SK-N-DZ (cell line): ENCODE measurements at regions not wholly inside any gene's neighbourhood (a gene's known extent, or its start where the extent isn't known, plus 50 kb on each side); places are given as distances from the start of the nearest gene placed in this dataset.

Experiments
- DNase-seq: peaks from one replicate; pipeline ENCODE4 v3.0.0-alpha.2; 2015; ENCODE audit warnings: low spot score

- no peak for DNase-seq
These were observed 264.5 kb downstream of the TTLL7 start for GRCh38 chr1:83734420-83734819.

DNA sequence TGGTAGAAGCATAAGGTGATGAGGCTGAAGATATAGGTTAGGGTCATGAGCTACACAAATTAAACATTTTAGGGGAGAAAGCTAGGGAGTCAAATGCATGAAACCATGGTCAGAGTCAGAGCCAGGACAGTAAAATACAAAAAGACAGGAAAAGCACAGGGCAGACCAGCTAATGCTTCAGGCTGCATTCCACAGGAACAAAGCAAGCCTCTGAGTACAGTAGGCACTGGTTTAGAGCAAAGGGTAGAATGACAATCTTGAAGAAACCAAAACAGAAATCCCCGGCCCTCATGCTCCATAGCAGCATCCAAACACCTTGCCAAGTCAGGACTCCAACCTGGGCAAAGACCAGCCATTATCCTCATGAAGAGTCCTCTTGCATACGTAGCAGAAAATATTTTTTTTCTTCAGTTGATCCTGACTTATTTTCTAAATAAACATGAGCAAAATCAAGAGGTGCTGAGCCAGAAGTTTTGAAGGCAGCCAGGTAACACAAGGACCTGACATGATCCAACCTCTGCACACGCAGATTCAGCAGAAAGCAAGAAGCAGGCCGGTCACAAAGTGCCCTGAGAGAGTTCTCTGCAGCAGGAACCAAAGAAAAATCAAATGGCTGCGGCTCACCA is 273.1 kb downstream of the TTLL7 start:
- no peak for DNase-seq

- no peak for DNase-seq
These were observed 280.6 kb downstream of the TTLL7 start for GRCh38 chr1:83718338-83718737.

- no peak for DNase-seq
These were observed 281.1 kb downstream of the TTLL7 start for GRCh38 chr1:83717785-83718184.

GRCh38 chr1:83716641-83717040 is 282.3 kb downstream of the TTLL7 start:
- DNase-seq = no peak

GRCh38 chr1:83715550-83715949 is 283.4 kb downstream of the TTLL7 start:
- peak; percentile 32 for DNase-seq

GRCh38 chr1:83709662-83710061 is 289.3 kb downstream of the TTLL7 start:
- no peak for DNase-seq

- DNase-seq = no peak
These were observed 292.5 kb downstream of the TTLL7 start for GRCh38 chr1:83706354-83706938.

DNA sequence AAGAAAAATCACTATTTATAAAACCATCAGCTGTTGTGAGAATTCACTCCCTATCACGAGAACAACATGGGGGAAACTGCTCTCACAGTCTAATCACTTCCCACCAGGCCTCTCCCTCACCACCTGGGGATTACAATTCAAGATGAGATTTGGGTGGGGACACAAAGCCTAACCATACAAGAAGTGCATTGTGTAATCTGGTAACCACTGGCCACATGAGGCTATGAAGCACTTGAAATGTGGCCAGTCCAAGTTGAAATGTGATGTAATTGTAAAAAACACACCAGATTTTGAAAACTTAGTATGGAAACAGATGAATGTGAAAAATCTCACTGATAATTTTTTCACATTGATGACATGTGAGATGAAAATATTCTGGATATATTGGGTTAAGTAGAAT is 293.8 kb downstream of the TTLL7 start:
- DNase-seq = no peak

DNA sequence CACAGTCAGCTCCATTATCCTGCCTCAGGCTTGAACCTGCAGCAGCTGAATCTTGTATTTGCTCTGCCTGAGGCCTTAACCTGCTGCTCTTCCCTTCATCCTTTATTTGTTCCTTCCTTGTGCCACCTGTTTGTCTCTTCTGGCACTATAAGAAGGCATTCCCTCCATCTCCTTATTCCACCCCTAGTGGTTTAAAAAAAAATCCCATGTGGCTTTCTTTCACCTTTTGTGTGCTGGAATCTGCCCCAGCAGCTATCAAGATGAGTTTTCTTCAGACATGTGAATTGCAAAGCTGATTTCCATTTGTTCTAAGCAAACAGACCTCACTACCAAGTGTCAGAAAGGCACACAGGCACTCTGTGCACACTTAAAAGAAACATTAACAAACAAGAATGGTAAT is 294.6 kb downstream of the TTLL7 start:
- no peak for DNase-seq

- no peak for DNase-seq
These were observed 296.6 kb downstream of the TTLL7 start for GRCh38 chr1:83702356-83702755.

- DNase-seq = no peak
These were observed 297.6 kb downstream of the TTLL7 start for GRCh38 chr1:83701355-83701754.

- DNase-seq = peak; percentile 77
These were observed 300.3 kb downstream of the TTLL7 start for GRCh38 chr1:83698644-83699043.

DNA sequence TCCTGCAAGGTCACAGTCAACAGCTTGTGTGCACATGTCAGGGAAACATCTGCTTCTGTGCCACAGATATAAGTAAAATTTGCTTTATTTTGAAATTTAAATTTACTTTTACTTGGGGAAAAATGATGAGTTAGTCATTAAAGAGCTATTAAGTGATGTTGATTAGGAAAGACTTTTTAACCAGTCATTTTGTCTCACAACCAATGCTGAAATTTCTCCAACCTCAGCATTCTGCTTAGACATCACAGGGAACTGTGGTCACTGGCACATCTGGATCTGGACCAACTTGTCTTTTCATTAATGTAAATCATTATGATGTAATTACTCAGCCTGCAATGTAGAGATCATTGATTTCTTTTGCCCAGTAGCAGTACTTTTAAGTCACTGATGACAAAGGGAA is 301.0 kb downstream of the TTLL7 start:
- peak; percentile 14 for DNase-seq

DNA sequence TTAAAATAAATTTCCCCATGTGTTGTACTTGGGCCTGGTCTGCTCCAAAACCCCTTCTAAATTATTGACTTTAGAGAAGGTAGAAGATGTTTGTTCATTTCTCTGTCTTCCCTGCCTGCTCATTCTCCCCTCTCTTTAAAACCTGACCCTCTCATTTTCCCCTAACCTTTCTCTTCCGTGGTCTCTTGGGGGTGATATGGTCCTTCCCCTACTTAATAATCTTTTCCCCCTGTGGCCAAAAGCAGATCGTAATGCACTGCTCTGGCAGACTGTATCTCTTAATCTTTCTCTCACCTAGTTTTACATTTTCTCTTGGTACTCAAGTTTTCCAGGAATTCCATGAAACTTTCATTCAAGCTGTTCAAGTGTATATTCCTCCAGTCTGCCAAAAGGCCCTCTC is 301.7 kb downstream of the TTLL7 start:
- DNase-seq = no peak

DNA sequence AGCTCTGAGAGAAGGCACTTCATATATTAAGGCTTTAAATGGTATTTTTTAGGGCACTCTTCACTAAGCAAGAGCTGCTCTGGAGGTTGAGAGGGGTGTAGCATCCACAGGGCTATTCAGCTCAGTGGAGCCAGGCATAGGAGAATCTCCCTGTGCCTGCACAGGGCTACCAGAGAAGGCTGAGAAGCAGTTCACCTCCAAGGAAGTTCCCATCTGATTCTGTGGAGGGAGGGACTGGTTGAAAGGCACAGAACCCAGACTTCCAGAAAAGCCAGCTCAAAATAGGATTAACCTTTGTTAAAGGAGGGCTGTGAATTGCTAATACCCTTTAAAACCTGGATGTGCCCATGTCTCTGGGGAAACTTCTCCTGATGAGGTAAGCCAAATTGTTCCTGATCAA is 304.5 kb downstream of the TTLL7 start:
- peak; percentile 59 for DNase-seq

DNA sequence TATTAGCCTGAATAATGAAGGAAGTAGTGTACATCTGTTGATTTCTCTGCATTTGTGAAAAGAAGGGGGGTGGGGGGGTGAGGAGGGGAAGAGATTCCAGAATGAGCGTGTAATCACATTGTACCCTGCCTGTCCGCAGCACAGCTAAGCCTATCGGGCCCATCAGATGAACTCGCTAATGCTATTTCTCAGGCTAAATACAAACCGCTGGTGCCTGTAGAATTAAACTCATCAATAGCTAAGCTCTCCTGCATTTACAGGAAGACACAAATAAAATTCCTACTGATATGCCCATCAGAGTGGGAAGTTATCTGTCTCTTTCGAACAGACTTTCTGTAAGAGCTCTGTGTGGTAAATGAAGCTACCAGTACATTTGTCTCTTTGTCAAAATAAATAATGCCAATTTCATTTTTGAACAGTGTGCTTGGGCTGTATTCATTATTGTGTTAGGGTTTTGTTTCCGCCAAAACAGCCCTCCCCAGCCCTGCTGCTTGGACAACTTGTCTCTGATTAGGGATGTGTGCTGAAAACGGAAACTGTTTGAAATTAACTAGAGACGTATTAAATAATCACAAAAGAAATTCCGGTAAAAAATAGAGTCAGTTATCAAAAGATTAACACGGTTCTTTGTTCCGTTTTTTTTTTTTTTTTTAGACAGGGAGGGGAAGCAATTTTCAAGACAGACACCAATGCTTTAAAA is 305.4 kb downstream of the TTLL7 start:
- DNase-seq = peak; percentile 88

DNA sequence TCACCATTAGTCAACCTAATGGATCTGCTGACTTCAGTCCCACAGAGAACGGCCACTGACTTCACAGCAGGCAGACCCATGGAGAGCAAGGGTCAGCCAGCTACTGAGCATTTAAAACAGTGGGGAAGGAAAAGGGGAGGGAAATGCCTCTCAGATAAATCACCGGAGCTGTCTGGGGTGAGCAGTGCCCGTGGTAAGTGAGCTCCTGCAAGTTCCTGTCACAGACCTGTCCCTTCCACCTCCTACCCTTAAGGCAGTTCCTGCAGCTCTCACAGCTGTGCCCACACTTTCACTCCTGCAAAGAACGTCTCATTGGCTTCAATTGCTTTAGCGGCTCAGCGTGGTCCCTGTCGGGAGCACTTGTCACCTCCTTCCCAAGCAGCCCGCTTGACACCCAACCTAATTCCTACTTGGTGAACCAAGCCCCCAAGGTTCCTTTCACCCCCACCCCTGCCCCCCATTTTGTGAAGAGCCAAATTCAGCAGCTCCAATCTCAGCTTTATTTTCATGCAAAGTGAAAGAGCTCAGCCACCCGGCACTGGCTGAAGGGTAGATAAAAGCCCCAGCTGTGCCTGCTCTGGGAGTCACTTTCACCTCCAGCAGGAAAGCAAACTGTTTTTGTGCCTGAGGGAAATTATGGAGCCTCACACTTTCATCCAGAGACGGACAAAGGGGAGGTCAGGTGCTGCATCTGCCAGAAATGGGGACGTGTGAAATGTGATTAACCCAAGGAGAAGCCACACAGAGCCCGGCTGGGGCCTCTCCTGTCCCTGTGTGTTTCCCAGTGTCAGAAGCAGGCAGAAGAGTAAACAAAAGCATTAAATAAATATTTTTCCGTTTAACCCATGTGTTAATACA is 306.2 kb downstream of the TTLL7 start:
- peak; percentile 86 for DNase-seq

GRCh38 chr1:83691953-83692500 is 306.9 kb downstream of the TTLL7 start:
- DNase-seq = no peak

- no peak for DNase-seq
These were observed 308.7 kb downstream of the TTLL7 start for GRCh38 chr1:83689921-83690868.

GRCh38 chr1:83682132-83682531 is 316.8 kb downstream of the TTLL7 start:
- no peak for DNase-seq
